Fibroblast of pulmonary artery (primary cell): ENCODE measurements at regions not wholly inside any gene's neighbourhood (a gene's known extent, or its start where the extent isn't known, plus 50 kb on each side); places are given as distances from the start of the nearest gene placed in this dataset.

Source experiments
- DNase-seq: peaks from one replicate; pipeline ENCODE4 v3.0.0-alpha.2; 2010; ENCODE audit warnings: low read depth
- H3K4me3 ChIP-seq: replicated peaks from 2 replicates; pipeline ENCODE4 v1.5.1; 2011; ENCODE audit warnings: low read depth, mild to moderate bottlenecking, control low read depth, low read length, moderate library complexity
- TF ChIP-seq, protein P1 (sequence below): IDR thresholded peaks from 2 replicates; pipeline ENCODE4 v1.5.1; 2011; ENCODE audit warnings: mild to moderate bottlenecking, control low read depth, low read length, inconsistent platforms; ENCODE audit errors: missing control alignments

DNA sequence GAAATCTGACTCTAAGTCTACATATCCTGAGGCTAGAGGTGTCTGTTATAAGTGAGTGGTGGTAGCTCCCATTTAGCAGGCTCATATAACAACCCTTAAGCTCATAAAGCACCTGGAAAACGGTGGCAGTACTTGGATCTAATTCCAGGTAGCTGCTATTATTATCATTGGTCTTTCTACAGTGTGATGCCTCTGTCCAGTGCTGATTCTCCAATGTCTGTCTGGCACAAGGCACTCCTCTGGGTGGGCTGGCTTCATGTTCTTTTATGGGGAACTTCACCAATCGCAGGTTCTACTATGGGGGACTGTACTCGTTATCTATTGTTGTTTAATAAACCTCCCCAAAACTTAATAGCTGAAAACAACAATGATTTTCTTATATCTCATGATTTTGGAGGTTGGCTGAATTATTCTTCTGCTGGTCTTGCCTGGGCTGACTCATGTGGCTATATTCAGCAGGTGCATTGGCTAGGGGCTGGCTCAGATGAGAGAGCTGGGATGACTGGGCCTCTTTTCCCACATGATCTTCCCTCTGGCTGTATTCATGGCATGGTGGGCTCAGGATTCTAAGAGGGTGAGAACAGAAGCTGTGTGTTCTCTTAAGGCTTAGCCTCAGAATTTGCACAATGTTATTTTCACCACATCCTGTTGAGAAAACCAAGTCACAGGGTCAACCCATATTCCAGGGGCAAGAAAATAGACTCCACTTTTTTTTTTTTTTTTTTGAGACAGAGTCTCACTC, 93.0 kb upstream of the PCGF5 start:
- no peak for DNase-seq
- H3K4me3 ChIP-seq = no peak overlapping the region
- TF ChIP-seq, protein P1, sequence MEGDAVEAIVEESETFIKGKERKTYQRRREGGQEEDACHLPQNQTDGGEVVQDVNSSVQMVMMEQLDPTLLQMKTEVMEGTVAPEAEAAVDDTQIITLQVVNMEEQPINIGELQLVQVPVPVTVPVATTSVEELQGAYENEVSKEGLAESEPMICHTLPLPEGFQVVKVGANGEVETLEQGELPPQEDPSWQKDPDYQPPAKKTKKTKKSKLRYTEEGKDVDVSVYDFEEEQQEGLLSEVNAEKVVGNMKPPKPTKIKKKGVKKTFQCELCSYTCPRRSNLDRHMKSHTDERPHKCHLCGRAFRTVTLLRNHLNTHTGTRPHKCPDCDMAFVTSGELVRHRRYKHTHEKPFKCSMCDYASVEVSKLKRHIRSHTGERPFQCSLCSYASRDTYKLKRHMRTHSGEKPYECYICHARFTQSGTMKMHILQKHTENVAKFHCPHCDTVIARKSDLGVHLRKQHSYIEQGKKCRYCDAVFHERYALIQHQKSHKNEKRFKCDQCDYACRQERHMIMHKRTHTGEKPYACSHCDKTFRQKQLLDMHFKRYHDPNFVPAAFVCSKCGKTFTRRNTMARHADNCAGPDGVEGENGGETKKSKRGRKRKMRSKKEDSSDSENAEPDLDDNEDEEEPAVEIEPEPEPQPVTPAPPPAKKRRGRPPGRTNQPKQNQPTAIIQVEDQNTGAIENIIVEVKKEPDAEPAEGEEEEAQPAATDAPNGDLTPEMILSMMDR = no peak

- no peak for DNase-seq
- no peak overlapping the region for H3K4me3 ChIP-seq
- TF ChIP-seq, protein P1 = no peak
Observed at GRCh38 chr10:91135113-91135512, 85.3 kb upstream of the PCGF5 start.

DNA sequence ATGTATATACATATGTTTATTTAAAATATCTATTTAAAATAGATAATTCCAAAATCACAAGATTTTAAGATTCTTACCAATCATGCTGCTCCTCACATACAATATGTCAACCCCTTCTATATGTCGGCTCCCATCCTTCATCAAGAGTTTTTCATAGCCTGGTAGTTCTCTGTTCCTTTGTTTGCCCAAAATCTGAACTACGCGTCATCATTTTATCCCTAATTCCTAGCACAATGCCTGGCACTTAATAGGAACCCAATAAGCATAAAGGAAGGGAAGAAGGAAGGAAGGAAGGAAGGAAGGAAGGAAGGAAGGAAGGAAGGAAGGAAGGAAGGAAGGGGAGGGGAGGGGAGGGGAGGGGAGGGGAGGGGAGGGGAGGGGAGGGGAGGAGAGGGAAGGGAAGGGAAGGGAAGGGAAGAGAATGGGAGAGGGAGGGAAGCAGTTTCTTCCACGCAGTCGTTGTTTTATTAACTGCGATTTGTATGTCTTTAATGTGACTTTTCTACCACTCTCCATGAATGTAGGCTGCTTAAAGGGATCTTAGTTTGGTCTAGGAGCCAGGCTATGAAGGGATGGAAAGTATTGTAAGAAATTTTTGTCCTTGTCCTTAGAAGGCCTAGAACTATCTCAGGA, 83.3 kb upstream of the PCGF5 start:
- no peak overlapping the region for H3K4me3 ChIP-seq
- no peak for DNase-seq
- TF ChIP-seq, protein P1 = no peak

DNA sequence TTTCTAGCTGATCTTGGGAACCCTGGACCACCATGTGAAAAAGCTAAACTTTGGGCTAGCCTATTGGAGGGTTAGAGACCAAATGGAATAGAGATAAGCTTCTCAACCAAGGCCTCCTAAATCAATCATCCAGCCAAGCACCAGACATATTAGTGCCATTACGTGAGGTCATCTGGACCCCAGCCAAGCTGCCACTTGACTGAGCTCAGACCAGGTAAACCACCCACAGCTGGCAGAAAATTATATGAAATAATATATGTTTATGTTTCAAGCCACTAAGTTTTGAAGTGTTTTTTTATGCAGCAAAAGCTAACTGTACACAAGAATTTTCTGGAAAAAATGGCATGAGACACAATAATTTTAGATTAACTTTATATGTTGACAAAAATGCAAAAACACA, 82.6 kb upstream of the PCGF5 start:
- no peak for DNase-seq
- H3K4me3 ChIP-seq = no peak overlapping the region
- TF ChIP-seq, protein P1 = no peak

- TF ChIP-seq, protein P1 = no peak
- no peak overlapping the region for H3K4me3 ChIP-seq
- no peak for DNase-seq
Observed at GRCh38 chr10:91140995-91141549, 79.4 kb upstream of the PCGF5 start.

GRCh38 chr10:91144961-91145360, 75.5 kb upstream of the PCGF5 start:
- no peak overlapping the region for H3K4me3 ChIP-seq
- DNase-seq = peak; percentile 58
- TF ChIP-seq, protein P1 = no peak
